ENCODE measurements at regions not wholly inside any gene's neighbourhood (a gene's known extent, or its start where the extent isn't known, plus 50 kb on each side); places are given as distances from the start of the nearest gene placed in this dataset.

- no peak overlapping the region for H3K4me3 ChIP-seq
- H3K36me3 ChIP-seq: no peaks in the 10 kb centered on the region
- no peaks in the 10 kb centered on the region for H3K27me3 ChIP-seq
- no peak for DNase-seq
- no peak overlapping the region for H3K27ac ChIP-seq
- H3K4me1 ChIP-seq: no peaks in the 10 kb centered on the region
- intact Hi-C loops (cut with DNase I; ENCODE audit: low total_unique reads): no loop called here
- no peaks in the 10 kb centered on the region for H3K9me3 ChIP-seq
- no peak for TF ChIP-seq CTCF (IDR thresholded peaks at IDR 0.05)
Measured at GRCh38 chr3:7793786-7794185, 707.8 kb upstream of the LMCD1 start.

- Histone ChIP-seq H3K4me3 (no peak overlapping the region), H3K27ac (no peak overlapping the region), H3K4me1 (no peaks in the 10 kb centered on the region), H3K9me3 (no peaks in the 10 kb centered on the region), H3K27me3 (no peaks in the 10 kb centered on the region), H3K36me3 (no peaks in the 10 kb centered on the region)
- no peak for DNase-seq
- TF ChIP-seq CTCF (IDR thresholded peaks at IDR 0.05): no peak
- intact Hi-C loops (cut with DNase I; ENCODE audit: low total_unique reads): no loop called here
Measured at GRCh38 chr3:7798276-7798675, 703.3 kb upstream of the LMCD1 start.

GRCh38 chr3:7800006-7800780, 701.4 kb upstream of the LMCD1 start:
- no peaks in the 10 kb centered on the region for H3K4me1 ChIP-seq
- DNase-seq: no peak
- H3K27ac ChIP-seq: no peak overlapping the region
- H3K4me3 ChIP-seq: no peak overlapping the region
- TF ChIP-seq CTCF (IDR thresholded peaks at IDR 0.05): peak; percentile 17 to 27
- intact Hi-C loops (cut with DNase I; ENCODE audit: low total_unique reads): no loop called here
- no peaks in the 10 kb centered on the region for H3K36me3 ChIP-seq
- H3K27me3 ChIP-seq: no peaks in the 10 kb centered on the region
- H3K9me3 ChIP-seq: no peaks in the 10 kb centered on the region

GRCh38 chr3:7812490-7812889, 689.1 kb upstream of the LMCD1 start:
- no peaks in the 10 kb centered on the region for H3K4me1 ChIP-seq
- DNase-seq: no peak
- intact Hi-C loops (cut with DNase I; ENCODE audit: low total_unique reads): no loop called here
- H3K4me3 ChIP-seq: no peak overlapping the region
- H3K27me3 ChIP-seq: no peaks in the 10 kb centered on the region
- no peaks in the 10 kb centered on the region for H3K36me3 ChIP-seq
- no peak overlapping the region for H3K27ac ChIP-seq
- TF ChIP-seq CTCF (IDR thresholded peaks at IDR 0.05): no peak
- no peaks in the 10 kb centered on the region for H3K9me3 ChIP-seq

GRCh38 chr3:7813365-7813764, 688.3 kb upstream of the LMCD1 start:
- H3K27ac ChIP-seq: no peak overlapping the region
- no peaks in the 10 kb centered on the region for H3K4me1 ChIP-seq
- H3K27me3 ChIP-seq: no peaks in the 10 kb centered on the region
- H3K4me3 ChIP-seq: no peak overlapping the region
- no peaks in the 10 kb centered on the region for H3K36me3 ChIP-seq
- H3K9me3 ChIP-seq: no peaks in the 10 kb centered on the region
- intact Hi-C loops (cut with DNase I; ENCODE audit: low total_unique reads): no loop called here
- no peak for TF ChIP-seq CTCF (IDR thresholded peaks at IDR 0.05)
- no peak for DNase-seq
